Astrocyte (in vitro differentiated cells and primary cell): ENCODE measurements at regions not wholly inside any gene's neighbourhood (a gene's known extent, or its start where the extent isn't known, plus 50 kb on each side); places are given as distances from the start of the nearest gene placed in this dataset.

Experiments used
- CTCF ChIP-seq: IDR thresholded peaks from 2 replicates; pipeline ENCODE4 v1.5.1; 2011; ENCODE audit warnings: low read depth, mild to moderate bottlenecking, inconsistent platforms, low read length, moderate library complexity; ENCODE audit not compliant: insufficient read depth
- EZH2 ChIP-seq: IDR thresholded peaks from 2 replicates; pipeline ENCODE4 v1.6.1; 2012; ENCODE audit warnings: mild to moderate bottlenecking, low read length, inconsistent platforms; ENCODE audit not compliant: insufficient read depth

GRCh38 chr3:150296123-150296735 lies 111.9 kb upstream of the TSC22D2 start:
- TF ChIP-seq CTCF, result no peak
- no peak for TF ChIP-seq EZH2
